Adrenal gland (tissue), 9 donors: ENCODE measurements at regions not wholly inside any gene's neighbourhood (a gene's known extent, or its start where the extent isn't known, plus 50 kb on each side); places are given as distances from the start of the nearest gene placed in this dataset.

Source experiments
- DNase-seq, 7 donors: peaks; one replicate each; pipeline ENCODE4 v3.0.0-alpha.2; 2019 to 2020
- H3K27ac ChIP-seq, 5 donors: fragments of 200-600 bp; sonication (generic) in 4 of 5; 1 replicate in 3 of 5; 2 replicates in 2 of 5; pipeline versions ENCODE4 v1.5.1 to v1.8.0; 2016 to 2020; ENCODE audit warnings: mild to moderate bottlenecking in 1 of 5
- H3K27me3 ChIP-seq: fragments of 200-600 bp; 2 replicates; pipeline ENCODE4 v1.8.0; 2021
- H3K36me3 ChIP-seq, 2 donors: fragments of 200-600 bp; replicated peaks in 1 of 2; 1 replicate in 1 of 2; 2 replicates in 1 of 2; pipeline versions ENCODE4 v1.5.1 to v1.8.0; 2018 to 2022
- H3K4me1 ChIP-seq, 2 donors: fragments of 200-600 bp; replicated peaks in 1 of 2; 1 replicate in 1 of 2; 2 replicates in 1 of 2; pipeline versions ENCODE4 v1.5.1 to v1.8.0; 2018 to 2021
- H3K4me3 ChIP-seq, 4 donors: fragments of 200-600 bp; sonication (generic) in 3 of 4; one replicate each; pipeline ENCODE4 v1.5.1; 2016 to 2018
- H3K9me3 ChIP-seq, 3 donors: fragments of 200-600 bp; sonication (generic) in 1 of 3; replicated peaks in 1 of 3; 1 replicate in 2 of 3; 2 replicates in 1 of 3; pipeline versions ENCODE4 v1.5.1 to v1.8.0; 2016 to 2021
- POLR2A ChIP-seq, 2 donors: fragments of 450-650 bp; IDR thresholded peaks; one replicate each; pipeline ENCODE4 v1.6.1; 2017; ENCODE audit warnings: antibody characterized with exemption in 2 of 2, mild to moderate bottlenecking in 2 of 2, moderate library complexity in 1 of 2
- WGBS, 4 donors: extraction: QIAGEN DNeasy Blood & Tissue Kit in 2 of 4; methylation state at CpG; one replicate each; pipeline versions ENCODE4 v1.1.5 to v1.1.7; 2013 to 2017; 5-methylcytosine and 5-hydroxymethylcytosine counted together
- intact Hi-C, 2 donors: fragments of 100-400 bp; cut with DNase I; formaldehyde crosslinking; loops; one replicate each; pipeline versions ENCODE4 v1.14.1 to v1.15.0; 2022 to 2023
- TF ChIP-seq, protein P1 (sequence below), 6 experiments: fragments of 450-650 bp in 4 of 6; fragments of 200-600 bp in 2 of 6; sonication (generic) in 1 of 6; IDR thresholded peaks; 1 replicate in 5 of 6; 2 replicates in 1 of 6; pipeline versions ENCODE4 v1.5.1 to v1.8.0; 2016 to 2021; ENCODE audit warnings: antibody characterized with exemption in 6 of 6, mild to moderate bottlenecking in 2 of 6, moderate library complexity in 1 of 6
- donor health status: healthy with polysubstance abuse.
- donor health status: Bipolar disorder and iron deficiency.
- donor health status: DM: yes; HTN: yes; CAD: no.
- donor health status: DM: no; HTN: no; CAD: no.
- donor health status: DM: no; HTN: no; CAD: no.

DNA sequence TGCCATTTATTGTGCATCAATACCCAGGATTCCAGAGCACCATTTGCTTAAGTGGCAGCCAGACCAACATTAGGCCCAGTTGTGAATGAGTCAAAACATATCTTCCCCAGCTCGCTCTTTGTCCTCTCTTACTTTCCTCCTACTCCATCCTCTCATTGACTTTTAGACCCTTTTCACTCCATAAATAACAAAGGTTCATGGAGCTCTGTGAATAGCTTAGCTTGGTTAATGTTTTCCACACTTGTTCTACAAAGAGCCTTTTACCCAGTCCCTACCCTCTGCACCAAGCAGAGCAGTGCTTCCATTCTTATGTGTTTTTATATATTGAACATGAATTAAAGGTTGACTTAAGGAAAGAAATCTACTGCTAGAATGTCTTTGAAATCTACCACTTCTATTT, 625.8 kb upstream of the FANCL start:
- Histone ChIP-seq H3K27ac (no peak overlapping the region), H3K4me1 (no peaks in the 10 kb centered on the region), H3K27me3 (no peaks in the 10 kb centered on the region), H3K9me3 (no peaks in the 10 kb centered on the region), H3K4me3 (no peak overlapping the region), H3K36me3 (no peaks in the 10 kb centered on the region)
- DNase-seq: no peak
- 88 to 95% (median 93%) methylated on average over 1 of the region's 1 CpG for WGBS, 4 donors
- TF ChIP-seq, protein P1, sequence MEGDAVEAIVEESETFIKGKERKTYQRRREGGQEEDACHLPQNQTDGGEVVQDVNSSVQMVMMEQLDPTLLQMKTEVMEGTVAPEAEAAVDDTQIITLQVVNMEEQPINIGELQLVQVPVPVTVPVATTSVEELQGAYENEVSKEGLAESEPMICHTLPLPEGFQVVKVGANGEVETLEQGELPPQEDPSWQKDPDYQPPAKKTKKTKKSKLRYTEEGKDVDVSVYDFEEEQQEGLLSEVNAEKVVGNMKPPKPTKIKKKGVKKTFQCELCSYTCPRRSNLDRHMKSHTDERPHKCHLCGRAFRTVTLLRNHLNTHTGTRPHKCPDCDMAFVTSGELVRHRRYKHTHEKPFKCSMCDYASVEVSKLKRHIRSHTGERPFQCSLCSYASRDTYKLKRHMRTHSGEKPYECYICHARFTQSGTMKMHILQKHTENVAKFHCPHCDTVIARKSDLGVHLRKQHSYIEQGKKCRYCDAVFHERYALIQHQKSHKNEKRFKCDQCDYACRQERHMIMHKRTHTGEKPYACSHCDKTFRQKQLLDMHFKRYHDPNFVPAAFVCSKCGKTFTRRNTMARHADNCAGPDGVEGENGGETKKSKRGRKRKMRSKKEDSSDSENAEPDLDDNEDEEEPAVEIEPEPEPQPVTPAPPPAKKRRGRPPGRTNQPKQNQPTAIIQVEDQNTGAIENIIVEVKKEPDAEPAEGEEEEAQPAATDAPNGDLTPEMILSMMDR (IDR thresholded peaks at IDR 0.05): no peak
- no peak for TF ChIP-seq POLR2A (IDR thresholded peaks at IDR 0.05)
- intact Hi-C loops: no loop called here

DNA sequence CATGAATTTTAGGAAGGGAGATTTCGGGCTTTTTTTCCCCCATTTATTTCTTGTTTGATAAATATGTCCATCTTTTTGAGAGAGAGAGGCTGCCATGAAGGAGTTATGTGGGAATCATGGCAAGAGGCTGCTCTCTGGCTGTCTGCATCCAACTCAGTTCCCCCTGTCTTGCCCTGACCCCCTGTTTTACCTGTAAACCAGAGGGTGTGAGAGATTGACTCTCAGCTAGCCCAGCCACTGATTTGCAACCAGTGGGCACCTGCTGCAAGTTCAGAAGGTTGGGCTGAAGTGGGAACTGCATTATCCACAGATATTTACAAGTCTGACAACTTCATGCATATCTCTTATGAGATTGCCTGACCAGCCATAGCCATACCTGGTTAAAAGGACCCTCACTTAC, 625.4 kb upstream of the FANCL start:
- no peak for DNase-seq
- intact Hi-C loops: no loop called here
- H3K4me3 ChIP-seq: no peak overlapping the region
- no peak overlapping the region for H3K27ac ChIP-seq
- H3K4me1 ChIP-seq: no peaks in the 10 kb centered on the region
- TF ChIP-seq, protein P1 (IDR thresholded peaks at IDR 0.05): no peak
- TF ChIP-seq POLR2A (IDR thresholded peaks at IDR 0.05): no peak
- H3K36me3 ChIP-seq: no peaks in the 10 kb centered on the region
- no peaks in the 10 kb centered on the region for H3K27me3 ChIP-seq
- H3K9me3 ChIP-seq: no peaks in the 10 kb centered on the region
- WGBS, 4 donors: 18 to 38% (median 34%) methylated on average over 1 of the region's 1 CpG

DNA sequence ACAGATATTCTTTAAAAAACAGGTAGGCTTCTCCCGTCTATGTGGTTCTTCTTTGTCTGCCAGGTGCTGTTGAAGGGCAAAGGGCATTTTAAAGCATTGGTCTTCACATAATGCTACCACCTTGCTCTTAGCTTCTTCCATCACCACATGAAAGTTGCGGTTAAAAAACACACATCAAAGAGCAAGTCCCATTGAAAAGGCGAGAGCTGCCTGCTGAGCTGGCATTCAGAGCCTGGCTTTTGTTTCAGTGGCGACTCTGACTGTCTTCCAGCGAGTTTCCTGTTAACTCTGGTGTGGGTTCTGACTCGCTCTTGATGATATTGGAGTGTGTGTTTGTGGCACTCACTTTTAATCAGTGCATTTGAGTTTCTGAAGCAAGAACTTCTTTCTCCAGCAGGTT, 624.9 kb upstream of the FANCL start:
- no peak overlapping the region for H3K4me3 ChIP-seq
- TF ChIP-seq, protein P1 (IDR thresholded peaks at IDR 0.05): no peak
- no peak for TF ChIP-seq POLR2A (IDR thresholded peaks at IDR 0.05)
- no peaks in the 10 kb centered on the region for H3K9me3 ChIP-seq
- no peak overlapping the region for H3K27ac ChIP-seq
- no peaks in the 10 kb centered on the region for H3K4me1 ChIP-seq
- WGBS, 4 donors: 42 to 46% (median 45%) methylated on average over 6 of the region's 6 CpGs
- H3K27me3 ChIP-seq: no peaks in the 10 kb centered on the region
- no peaks in the 10 kb centered on the region for H3K36me3 ChIP-seq
- intact Hi-C loops: no loop called here
- no peak for DNase-seq

GRCh38 chr2:58865436-58865835, 624.3 kb upstream of the FANCL start:
- Histone ChIP-seq H3K9me3 (no peaks in the 10 kb centered on the region), H3K27ac (no peak overlapping the region), H3K4me1 (no peaks in the 10 kb centered on the region), H3K27me3 (no peaks in the 10 kb centered on the region), H3K4me3 (no peak overlapping the region), H3K36me3 (no peaks in the 10 kb centered on the region)
- TF ChIP-seq, protein P1 (IDR thresholded peaks at IDR 0.05): no peak
- no peak for TF ChIP-seq POLR2A (IDR thresholded peaks at IDR 0.05)
- no peak for DNase-seq
- WGBS, 4 donors: 84 to 93% (median 86%) methylated on average over 1 of the region's 1 CpG
- intact Hi-C loops: no loop called here
